ENCODE measurements at regions not wholly inside any gene's neighbourhood (a gene's known extent, or its start where the extent isn't known, plus 50 kb on each side); places are given as distances from the start of the nearest gene placed in this dataset.

- no peak for TF ChIP-seq EP300 (IDR thresholded peaks at IDR 0.05; ENCODE audit: low read depth)
- no peak for TF ChIP-seq CTCF (IDR thresholded peaks at IDR 0.05)
Observed at GRCh38 chr14:22007363-22007762, 333.7 kb upstream of the OR4E1 start.
